PC-3 (cell line): ENCODE measurements at regions not wholly inside any gene's neighbourhood (a gene's known extent, or its start where the extent isn't known, plus 50 kb on each side); places are given as distances from the start of the nearest gene placed in this dataset.

Experiments used
- ATAC-seq: fragments of 200-7000 bp; cut with Tn5 transposase; 2 replicates; pipeline ENCODE4 v1.9.1; 2020; ENCODE audit warnings: mild to moderate bottlenecking, moderate library complexity
- BruUV-seq: library from RNA; stranded (reverse); fragments of 400-500 nt; replicated peaks from 2 replicates; lab custom pipeline; 2021; lab: Mats Ljungman, UMichigan
- CTCF ChIA-PET: fragments of 300-600 bp; sonication (Branson Sonifier 250); formaldehyde crosslinking; loops from one replicate; lab custom pipeline; 2022; ENCODE audit warnings: antibody characterized with exemption; lab: Charles Lee
- POLR2A ChIA-PET: fragments of 300-600 bp; sonication (Branson Sonifier 250); formaldehyde crosslinking; loops from one replicate; lab custom pipeline; 2022; ENCODE audit warnings: antibody characterized with exemption; ENCODE audit not compliant: unreplicated experiment; lab: Charles Lee
- DNase-seq: peaks from one replicate; pipeline ENCODE4 v3.0.0-alpha.2; 2015
- H2AFZ ChIP-seq: fragments of 300-600 bp; sonication (generic); 2 replicates; pipeline ENCODE4 v1.6.0; 2016; ENCODE audit warnings: antibody characterized with exemption, low read length
- H3F3A ChIP-seq: fragments of 300-600 bp; sonication (generic); one replicate; pipeline ENCODE4 v1.6.0; 2017; ENCODE audit warnings: antibody characterized with exemption, low read length, control low read depth, mild to moderate bottlenecking; ENCODE audit not compliant: unreplicated experiment
- H3K27ac ChIP-seq: fragments of 300-600 bp; sonication (generic); 2 replicates; pipeline ENCODE4 v1.5.1; 2016; ENCODE audit warnings: mild to moderate bottlenecking, low read length
- H3K27me3 ChIP-seq: fragments of 300-600 bp; sonication (generic); 2 replicates; pipeline ENCODE4 v1.6.1; 2016; ENCODE audit warnings: low read length, mixed read lengths
- H3K36me3 ChIP-seq: fragments of 300-600 bp; sonication (generic); 2 replicates; pipeline ENCODE4 v1.6.1; 2016; ENCODE audit warnings: low read depth, mixed run types, low read length, mixed read lengths
- H3K4me1 ChIP-seq: fragments of 300-600 bp; sonication (generic); 2 replicates; pipeline ENCODE4 v1.5.1; 2016; ENCODE audit warnings: low read length; ENCODE audit not compliant: insufficient read depth
- H3K4me2 ChIP-seq: fragments of 300-600 bp; sonication (generic); 2 replicates; pipeline ENCODE4 v1.6.0; 2016; ENCODE audit warnings: low read length
- H3K4me3 ChIP-seq: fragments of 300-600 bp; sonication (generic); 2 replicates; pipeline ENCODE4 v1.5.1; 2016; ENCODE audit warnings: mild to moderate bottlenecking, low read length, mixed read lengths
- H3K79me2 ChIP-seq: fragments of 300-600 bp; sonication (generic); 2 replicates; pipeline ENCODE4 v1.6.1; 2017; ENCODE audit warnings: low read length, mixed read lengths
- H3K9ac ChIP-seq: fragments of 300-600 bp; sonication (generic); 2 replicates; pipeline ENCODE4 v1.6.0; 2016; ENCODE audit warnings: mild to moderate bottlenecking, low read length
- H3K9me2 ChIP-seq: fragments of 300-600 bp; sonication (generic); replicated peaks from 2 replicates; pipeline ENCODE4 v1.6.1; 2016; ENCODE audit warnings: mixed run types, low read length, mixed read lengths
- H3K9me3 ChIP-seq: fragments of 300-600 bp; sonication (generic); 2 replicates; pipeline ENCODE4 v1.6.1; 2016; ENCODE audit warnings: low read length, mixed read lengths
- H4K20me1 ChIP-seq: fragments of 300-600 bp; sonication (generic); 2 replicates; pipeline ENCODE4 v1.6.1; 2016; ENCODE audit warnings: low read length, mixed read lengths
- CTCF ChIP-seq: fragments of 300-600 bp; sonication (generic); conservative IDR thresholded peaks from 2 replicates; pipeline ENCODE4 v1.5.1; 2017; ENCODE audit warnings: antibody characterized with exemption, low read depth, mild to moderate bottlenecking, low read length
- EZH2 ChIP-seq: fragments of 300-600 bp; sonication (generic); IDR thresholded peaks from one replicate; pipeline ENCODE4 v1.6.1; 2017; ENCODE audit warnings: antibody characterized with exemption, mild to moderate bottlenecking, low read length; ENCODE audit not compliant: unreplicated experiment
- EZH2phosphoT487 ChIP-seq: fragments of 300-600 bp; sonication (generic); IDR thresholded peaks from 2 replicates; pipeline ENCODE4 v1.6.1; 2018; ENCODE audit warnings: mild to moderate bottlenecking, antibody characterized with exemption, low read length, borderline replicate concordance
- intact Hi-C: fragments of 100-400 bp; cut with micrococcal nuclease; formaldehyde crosslinking; loops from 2 replicates; pipeline ENCODE4 v1.9.0; 2023

DNA sequence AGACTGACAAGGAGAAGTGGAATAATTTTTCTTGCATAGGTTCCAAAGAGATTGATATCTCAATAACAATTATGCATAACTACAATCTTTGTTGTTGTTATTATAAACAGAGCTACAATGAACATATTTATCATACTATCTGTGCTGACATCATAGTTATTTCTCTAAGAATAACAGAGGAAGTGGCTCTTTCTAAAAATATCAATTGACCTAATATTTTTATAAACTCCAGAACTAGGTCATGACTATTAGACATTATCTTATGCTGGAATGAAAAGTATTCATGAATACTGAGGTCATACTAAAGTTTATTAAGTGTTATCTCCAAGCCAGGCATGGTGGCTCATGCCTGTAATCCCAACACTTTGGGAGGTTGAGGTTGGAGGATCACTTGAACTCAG is 114.1 kb downstream of the DCLK3 start:
- H3K27ac ChIP-seq = no peak overlapping the region
- intact Hi-C loops = no loop called here
- H3K9ac ChIP-seq = no peak overlapping the region
- H3K4me1 ChIP-seq = peaks cover 34% of the 10 kb centered on the region
- no peaks in the 10 kb centered on the region for H3K36me3 ChIP-seq
- no TSS peak for BruUV-seq
- H4K20me1 ChIP-seq = no peaks in the 10 kb centered on the region
- H3K9me3 ChIP-seq = no peaks in the 10 kb centered on the region
- H3F3A ChIP-seq = peaks cover 6% of the 10 kb centered on the region
- TF ChIP-seq EZH2phosphoT487 = no peak
- no peak for TF ChIP-seq CTCF
- no peak for TF ChIP-seq EZH2
- no peak overlapping the region for H2AFZ ChIP-seq
- H3K4me3 ChIP-seq = no peak overlapping the region
- no peak overlapping the region for H3K4me2 ChIP-seq
- ATAC-seq = no peak
- no peaks in the 10 kb centered on the region for H3K9me2 ChIP-seq
- DNase-seq = no peak
- H3K27me3 ChIP-seq = no peaks in the 10 kb centered on the region
- CTCF ChIA-PET = no interaction called here
- no peaks in the 10 kb centered on the region for H3K79me2 ChIP-seq
- POLR2A ChIA-PET = no interaction called here

DNA sequence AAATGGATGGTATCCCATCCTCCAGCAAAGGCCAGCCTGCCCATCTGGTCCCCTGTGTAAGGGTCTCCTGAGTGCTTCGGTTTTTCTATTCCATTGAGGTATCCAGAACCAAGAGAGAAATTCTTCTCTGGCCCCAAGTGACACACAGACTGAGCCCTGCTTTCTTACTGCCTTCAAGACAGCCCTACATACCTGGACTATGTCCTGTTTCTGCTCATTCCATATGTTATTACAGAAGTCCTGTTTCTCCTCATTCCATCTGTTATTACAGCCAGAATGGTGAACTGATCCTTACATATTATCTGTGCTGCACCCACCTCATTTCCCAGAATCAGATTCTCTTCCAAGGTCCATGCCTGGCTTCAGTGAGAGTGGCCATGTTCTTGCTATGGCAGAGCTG is 115.2 kb downstream of the DCLK3 start:
- no TSS peak for BruUV-seq
- H3K79me2 ChIP-seq = no peaks in the 10 kb centered on the region
- H3K4me1 ChIP-seq = peaks cover 34% of the 10 kb centered on the region
- peaks cover 6% of the 10 kb centered on the region for H3F3A ChIP-seq
- no peaks in the 10 kb centered on the region for H4K20me1 ChIP-seq
- H3K27me3 ChIP-seq = no peaks in the 10 kb centered on the region
- DNase-seq (no peak), ATAC-seq (peak; percentile 10)
- H3K9me2 ChIP-seq = no peaks in the 10 kb centered on the region
- no peaks in the 10 kb centered on the region for H3K36me3 ChIP-seq
- intact Hi-C loops = no loop called here
- H3K4me3 ChIP-seq = no peak overlapping the region
- TF ChIP-seq CTCF (no peak), EZH2 (no peak), EZH2phosphoT487 (no peak)
- peak overlapping the region; percentile 51 for H3K27ac ChIP-seq
- no peak overlapping the region for H3K9ac ChIP-seq
- ChIA-PET CTCF (no interaction called here), POLR2A (no interaction called here)
- no peaks in the 10 kb centered on the region for H3K9me3 ChIP-seq
- peak overlapping the region; percentile 50 for H3K4me2 ChIP-seq
- no peak overlapping the region for H2AFZ ChIP-seq

DNA sequence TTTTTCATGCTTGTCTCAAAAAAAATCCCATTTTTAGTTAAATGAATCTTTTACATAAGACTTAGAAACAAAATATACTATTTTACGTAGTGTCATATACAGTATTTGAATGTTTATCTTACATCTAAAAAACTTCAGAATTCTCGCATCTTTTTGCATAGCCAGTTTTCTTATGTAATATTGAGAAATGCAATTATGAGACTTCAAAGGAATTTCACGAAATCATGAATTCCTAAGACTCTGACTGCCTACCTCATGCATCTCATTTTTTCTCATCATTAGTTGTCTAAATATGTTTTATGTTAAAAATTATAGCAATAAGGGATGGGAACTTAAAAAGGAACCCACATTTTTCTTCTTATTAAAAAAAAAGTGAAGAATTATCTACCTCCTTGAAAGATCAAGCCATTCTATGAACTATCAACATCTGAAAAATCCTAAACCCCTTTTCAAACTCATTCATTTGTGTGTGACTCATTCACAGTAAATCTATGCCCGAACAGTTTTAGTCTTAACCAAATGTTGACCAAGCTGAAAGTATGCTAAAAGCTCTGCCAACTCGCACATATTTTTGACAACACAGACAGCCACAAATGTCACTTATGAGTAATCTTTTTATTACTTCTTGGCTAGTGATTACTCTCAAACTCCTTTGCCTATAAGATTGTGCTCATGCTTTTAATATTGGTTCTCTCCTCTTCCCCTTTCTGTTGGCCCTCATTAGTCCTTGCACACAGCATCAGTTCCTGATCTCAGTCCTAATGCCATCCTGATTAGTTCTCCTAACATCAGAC is 115.9 kb downstream of the DCLK3 start:
- Histone ChIP-seq H3K79me2 (no peaks in the 10 kb centered on the region), H3F3A (peaks cover 6% of the 10 kb centered on the region), H3K9me2 (no peaks in the 10 kb centered on the region), H4K20me1 (no peaks in the 10 kb centered on the region), H3K9ac (no peak overlapping the region), H3K36me3 (no peaks in the 10 kb centered on the region), H3K9me3 (no peaks in the 10 kb centered on the region), H3K4me2 (peak overlapping the region; percentile 55), H3K4me3 (peak overlapping the region; percentile 26; the same call in 1 of the 2 replicates), H2AFZ (no peak overlapping the region), H3K4me1 (peaks cover 34% of the 10 kb centered on the region), H3K27me3 (no peaks in the 10 kb centered on the region), H3K27ac (peak overlapping the region; percentile 51)
- ChIA-PET POLR2A (no interaction called here), CTCF (no interaction called here)
- peak; percentile 91 for ATAC-seq
- DNase-seq = peak; percentile 94
- TF ChIP-seq CTCF (no peak), EZH2phosphoT487 (no peak), EZH2 (no peak)
- intact Hi-C loops = loop anchor here (1.0 kb wide), 3 partner anchors 31 to 524 kb away; no protein-coding TSS in a partner anchor
- BruUV-seq = no TSS peak
